ENCODE measurements at regions not wholly inside any gene's neighbourhood (a gene's known extent, or its start where the extent isn't known, plus 50 kb on each side); places are given as distances from the start of the nearest gene placed in this dataset.
"Not testable (repeated sequence)": the region's sequence is repeated elsewhere in the genome, so short reads cannot be mapped to it uniquely, and the experiment has no call there.

DNA sequence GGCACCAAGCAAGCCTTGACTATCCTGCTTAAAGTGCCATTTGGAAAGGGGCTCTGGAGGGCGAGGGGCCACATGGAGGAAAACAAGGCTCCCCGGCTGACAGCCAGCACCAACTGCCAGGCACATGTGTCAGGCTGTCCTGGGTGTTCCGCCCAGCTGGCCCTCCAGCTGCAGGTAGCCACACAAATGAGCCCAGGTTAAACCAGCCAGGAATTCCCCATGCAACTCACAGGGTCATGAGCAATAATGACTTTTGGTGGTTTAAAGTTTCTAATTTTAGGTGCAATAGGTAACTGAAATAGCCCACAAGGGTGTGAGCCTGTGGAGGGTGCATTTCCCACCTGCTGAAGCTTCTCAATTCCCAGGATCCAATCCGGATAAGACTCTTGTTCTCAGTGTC, 58.9 kb upstream of the EEF2KMT start:
- TF ChIP-seq, protein P1, sequence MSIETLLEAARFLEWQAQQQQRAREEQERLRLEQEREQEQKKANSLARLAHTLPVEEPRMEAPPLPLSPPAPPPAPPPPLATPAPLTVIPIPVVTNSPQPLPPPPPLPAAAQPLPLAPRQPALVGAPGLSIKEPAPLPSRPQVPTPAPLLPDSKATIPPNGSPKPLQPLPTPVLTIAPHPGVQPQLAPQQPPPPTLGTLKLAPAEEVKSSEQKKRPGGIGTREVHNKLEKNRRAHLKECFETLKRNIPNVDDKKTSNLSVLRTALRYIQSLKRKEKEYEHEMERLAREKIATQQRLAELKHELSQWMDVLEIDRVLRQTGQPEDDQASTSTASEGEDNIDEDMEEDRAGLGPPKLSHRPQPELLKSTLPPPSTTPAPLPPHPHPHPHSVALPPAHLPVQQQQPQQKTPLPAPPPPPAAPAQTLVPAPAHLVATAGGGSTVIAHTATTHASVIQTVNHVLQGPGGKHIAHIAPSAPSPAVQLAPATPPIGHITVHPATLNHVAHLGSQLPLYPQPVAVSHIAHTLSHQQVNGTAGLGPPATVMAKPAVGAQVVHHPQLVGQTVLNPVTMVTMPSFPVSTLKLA (IDR thresholded peaks at IDR 0.05): 0 out of 2 replicates have a peak, but pooled peaks have one; percentile 18
- CTCF ChIA-PET (ENCODE audit: low intra/inter-chr PET ratio, low total read pairs); POLR2A ChIA-PET; H3K27me3 ChIP-seq (ENCODE audit: control insufficient read depth in 1 of 2, insufficient read depth in 2 of 2, low read length in 2 of 2); H3K4me2 ChIP-seq (ENCODE audit: low read depth, low read length); H3K9ac ChIP-seq (ENCODE audit: insufficient read depth, low read depth, low read length); ATAC-seq; BruUV-seq (replicated peaks); H4K20me1 ChIP-seq (ENCODE audit: insufficient read depth, low read length); intact Hi-C loops (cut with micrococcal nuclease; ENCODE audit: unreplicated experiment); H3K79me2 ChIP-seq (ENCODE audit: insufficient read depth, low read length); H2AFZ ChIP-seq (ENCODE audit: low read length); FAIRE-seq; H3K36me3 ChIP-seq (replicated peaks in 1 of 2; ENCODE audit: control insufficient read depth in 1 of 2, insufficient read depth in 2 of 2, low read length in 2 of 2); H3K9me3 ChIP-seq (ENCODE audit: low read length); H3K4me3 ChIP-seq (replicated peaks in 1 of 3; ENCODE audit: insufficient read depth in 1 of 3, low read depth in 2 of 3, low read length in 3 of 3); DNase-seq (ENCODE audit: low spot score); in situ Hi-C loops (cut with HindIII; ENCODE audit: extremely low pct_ligation_motif_present, low pct_unique_long_range_greater_than_20kb); H3K27ac ChIP-seq (ENCODE audit: extremely low read length, insufficient read depth, low read length): not testable (repeated sequence)
- WGBS (ENCODE audit: low lambda C conversion rate): 35% methylated on average over 4 of the region's 4 CpGs
- H3K4me1 ChIP-seq (ENCODE audit: insufficient read depth, low read length): peaks cover 12% of the 10 kb centered on the region; the same call in 1 of the 2 replicates

DNA sequence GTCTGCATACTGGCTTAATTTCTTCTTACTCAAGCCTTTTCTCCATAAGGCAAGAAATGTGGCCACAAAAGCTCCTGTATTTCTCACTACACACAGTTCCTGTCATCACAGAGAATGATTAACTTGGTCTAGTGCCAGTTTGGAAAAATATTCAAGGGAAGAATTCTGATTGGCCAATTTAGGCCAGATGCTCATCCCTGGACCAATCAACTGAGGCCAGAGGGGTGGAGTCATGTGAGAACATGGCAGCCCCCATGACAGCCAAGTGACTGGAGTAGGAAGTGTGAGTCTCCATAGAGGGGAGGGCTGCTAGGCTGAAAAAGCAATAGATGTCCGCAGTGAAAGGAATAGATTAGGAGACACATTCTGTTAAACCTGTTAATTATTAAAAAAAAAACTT, 56.4 kb upstream of the EEF2KMT start:
- H3K4me1 ChIP-seq (ENCODE audit: insufficient read depth, low read length); intact Hi-C loops (cut with micrococcal nuclease; ENCODE audit: unreplicated experiment); H3K27me3 ChIP-seq (ENCODE audit: control insufficient read depth in 1 of 2, insufficient read depth in 2 of 2, low read length in 2 of 2); H3K9ac ChIP-seq (ENCODE audit: insufficient read depth, low read depth, low read length); H3K4me3 ChIP-seq (replicated peaks in 1 of 3; ENCODE audit: insufficient read depth in 1 of 3, low read depth in 2 of 3, low read length in 3 of 3); H3K4me2 ChIP-seq (ENCODE audit: low read depth, low read length); H4K20me1 ChIP-seq (ENCODE audit: insufficient read depth, low read length); DNase-seq (ENCODE audit: low spot score); in situ Hi-C loops (cut with HindIII; ENCODE audit: extremely low pct_ligation_motif_present, low pct_unique_long_range_greater_than_20kb); BruUV-seq (replicated peaks); POLR2A ChIA-PET; CTCF ChIA-PET (ENCODE audit: low intra/inter-chr PET ratio, low total read pairs); H3K79me2 ChIP-seq (ENCODE audit: insufficient read depth, low read length); H3K36me3 ChIP-seq (replicated peaks in 1 of 2; ENCODE audit: control insufficient read depth in 1 of 2, insufficient read depth in 2 of 2, low read length in 2 of 2); H3K9me3 ChIP-seq (ENCODE audit: low read length); FAIRE-seq; ATAC-seq; H2AFZ ChIP-seq (ENCODE audit: low read length); H3K27ac ChIP-seq (ENCODE audit: extremely low read length, insufficient read depth, low read length): not testable (repeated sequence)
- TF ChIP-seq YY1 (IDR thresholded peaks at IDR 0.05; ENCODE audit: insufficient read depth, insufficient replicate concordance, low read depth, low read length) (peak; percentile 53), NFYC (CRISPR knock-in tag; IDR thresholded peaks at IDR 0.05) (peak; percentile 55), NFYB (CRISPR knock-in tag; IDR thresholded peaks at IDR 0.05) (peak; percentile 53)
- WGBS (ENCODE audit: low lambda C conversion rate): 78% methylated on average over 1 of the region's 1 CpG

Data from HepG2 (cell line).